HepG2 (cell line): ENCODE measurements at regions not wholly inside any gene's neighbourhood (a gene's known extent, or its start where the extent isn't known, plus 50 kb on each side); places are given as distances from the start of the nearest gene placed in this dataset.

Experiments
- CTCF ChIP-seq: sonication (generic); formaldehyde crosslinking; IDR thresholded peaks from 2 replicates; pipeline ENCODE4 v1.5.0; 2020; ENCODE audit warnings: mild to moderate bottlenecking, missing genetic modification reagents, moderate library complexity
- HMGXB3 ChIP-seq: sonication (generic); formaldehyde crosslinking; IDR thresholded peaks from 2 replicates; pipeline ENCODE4 v1.4.0; 2020; ENCODE audit warnings: missing genetic modification reagents, borderline replicate concordance
- MED8 ChIP-seq: sonication (generic); formaldehyde crosslinking; IDR thresholded peaks from 2 replicates; pipeline ENCODE4 v1.8.1; 2023; ENCODE audit warnings: mild to moderate bottlenecking, missing genetic modification reagents; ENCODE audit not compliant: insufficient replicate concordance
- RBM39 ChIP-seq: fragments of 200-400 bp; formaldehyde crosslinking; IDR thresholded peaks from one replicate; pipeline ENCODE4 v1.6.1; 2018; ENCODE audit warnings: antibody characterized with exemption, mild to moderate bottlenecking, low read depth, low read length; ENCODE audit not compliant: poor library complexity, severe bottlenecking
- U2AF1 ChIP-seq: fragments of 200-400 bp; formaldehyde crosslinking; optimal IDR thresholded peaks from 2 replicates; pipeline ENCODE3; 2017; ENCODE audit warnings: mild to moderate bottlenecking, low read depth, low read length
- ZNF180 ChIP-seq: sonication (generic); formaldehyde crosslinking; IDR thresholded peaks from 2 replicates; pipeline ENCODE4 v1.4.0; 2020; ENCODE audit warnings: low read depth, missing genetic modification reagents, borderline replicate concordance
- ZSCAN9 ChIP-seq: IDR thresholded peaks from 2 replicates; pipeline ENCODE4 v1.6.1; 2016; ENCODE audit warnings: borderline replicate concordance

GRCh38 chr2:12089496-12089895 lies 343.1 kb downstream of the LPIN1 start:
- TF ChIP-seq ZNF180 (CRISPR knock-in tag) (no peak), U2AF1 (no peak), MED8 (CRISPR knock-in tag) (no peak), HMGXB3 (CRISPR knock-in tag) (no peak), ZSCAN9 (CRISPR knock-in tag) (no peak), CTCF (CRISPR knock-in tag) (no peak), RBM39 (no peak)
